ENCODE measurements at regions not wholly inside any gene's neighbourhood (a gene's known extent, or its start where the extent isn't known, plus 50 kb on each side); places are given as distances from the start of the nearest gene placed in this dataset.

- Histone ChIP-seq H3K4me1 (ENCODE audit: insufficient read depth, low read length, poor library complexity, severe bottlenecking) (no peaks in the 10 kb centered on the region), H3K4me3 (ENCODE audit: low read length, poor library complexity, severe bottlenecking) (no peak overlapping the region), H2AFZ (ENCODE audit: low read length) (no peak overlapping the region), H4K20me1 (ENCODE audit: insufficient read depth, low read length, poor library complexity, severe bottlenecking) (no peaks in the 10 kb centered on the region), H3K9me3 (ENCODE audit: insufficient read depth, low read depth, low read length) (no peaks in the 10 kb centered on the region), H3K79me2 (ENCODE audit: insufficient read depth, low read length) (no peaks in the 10 kb centered on the region), H3K9me2 (replicated peaks; ENCODE audit: low read depth, low read length) (no peaks in the 10 kb centered on the region), H3K4me2 (ENCODE audit: low read depth, low read length, poor library complexity, severe bottlenecking) (no peak overlapping the region), H3K9ac (ENCODE audit: low read depth, low read length, poor library complexity, severe bottlenecking) (no peak overlapping the region), H3K27me3 (ENCODE audit: insufficient read depth, low read length, poor library complexity, severe bottlenecking) (no peaks in the 10 kb centered on the region), H3F3A (ENCODE audit: low read depth) (no peaks in the 10 kb centered on the region), H3K36me3 (ENCODE audit: insufficient read depth, low read length) (no peaks in the 10 kb centered on the region)
- TF ChIP-seq EZH2phosphoT487 (IDR thresholded peaks at IDR 0.05; ENCODE audit: borderline replicate concordance), result no peak
- no peak for TF ChIP-seq CTCF (conservative IDR thresholded peaks at IDR 0.05; ENCODE audit: low read length)
Measured at GRCh38 chr19:13613447-13613846, 107.2 kb upstream of the CACNA1A start.

GRCh38 chr19:13611596-13611995 lies 105.3 kb upstream of the CACNA1A start:
- H3K4me3 ChIP-seq (ENCODE audit: low read length, poor library complexity, severe bottlenecking), result no peak overlapping the region
- no peak overlapping the region for H3K4me2 ChIP-seq (ENCODE audit: low read depth, low read length, poor library complexity, severe bottlenecking)
- H3K4me1 ChIP-seq (ENCODE audit: insufficient read depth, low read length, poor library complexity, severe bottlenecking), result no peaks in the 10 kb centered on the region
- H3K79me2 ChIP-seq (ENCODE audit: insufficient read depth, low read length), result no peaks in the 10 kb centered on the region
- no peaks in the 10 kb centered on the region for H3K27me3 ChIP-seq (ENCODE audit: insufficient read depth, low read length, poor library complexity, severe bottlenecking)
- no peaks in the 10 kb centered on the region for H3K36me3 ChIP-seq (ENCODE audit: insufficient read depth, low read length)
- no peaks in the 10 kb centered on the region for H3F3A ChIP-seq (ENCODE audit: low read depth)
- no peak for TF ChIP-seq EZH2phosphoT487 (IDR thresholded peaks at IDR 0.05; ENCODE audit: borderline replicate concordance)
- no peak for TF ChIP-seq CTCF (conservative IDR thresholded peaks at IDR 0.05; ENCODE audit: low read length)
- no peaks in the 10 kb centered on the region for H3K9me3 ChIP-seq (ENCODE audit: insufficient read depth, low read depth, low read length)
- H2AFZ ChIP-seq (ENCODE audit: low read length), result no peak overlapping the region; the same call in 1 of the 2 replicates
- H3K9ac ChIP-seq (ENCODE audit: low read depth, low read length, poor library complexity, severe bottlenecking), result no peak overlapping the region
- no peaks in the 10 kb centered on the region for H3K9me2 ChIP-seq (replicated peaks; ENCODE audit: low read depth, low read length)
- no peaks in the 10 kb centered on the region for H4K20me1 ChIP-seq (ENCODE audit: insufficient read depth, low read length, poor library complexity, severe bottlenecking)

DNA sequence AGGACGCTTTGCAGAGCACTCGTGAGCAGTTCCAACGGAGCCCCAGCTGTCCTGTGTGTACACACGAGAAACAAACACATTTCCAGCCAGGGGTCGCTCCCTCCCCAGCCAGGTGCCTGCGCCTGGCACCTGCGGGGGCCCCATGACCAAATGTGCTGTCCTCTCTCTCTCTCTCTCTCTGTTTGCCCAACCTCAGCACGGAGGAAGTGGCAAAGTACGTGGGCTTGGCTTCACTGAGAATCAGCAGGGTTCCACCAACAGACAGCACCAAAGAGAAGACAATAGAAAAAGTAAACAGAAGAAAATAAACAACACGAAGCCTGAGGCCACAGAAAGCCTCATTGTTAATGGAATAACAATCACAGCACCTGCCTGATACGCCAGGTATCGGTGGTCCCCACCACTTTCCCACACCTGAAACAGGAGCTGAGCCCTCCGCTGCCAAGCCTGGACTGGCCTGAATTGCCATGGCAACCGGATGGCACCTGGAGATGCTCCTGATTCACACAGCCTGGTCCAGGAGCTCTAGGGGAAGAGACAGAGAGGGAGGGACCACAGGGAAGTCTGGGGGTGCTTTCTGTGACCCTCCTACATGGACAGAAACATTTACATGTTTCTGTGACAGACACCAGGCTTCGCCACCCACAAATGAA lies 103.9 kb upstream of the CACNA1A start:
- Histone ChIP-seq H4K20me1 (ENCODE audit: insufficient read depth, low read length, poor library complexity, severe bottlenecking) (no peaks in the 10 kb centered on the region), H3K4me2 (ENCODE audit: low read depth, low read length, poor library complexity, severe bottlenecking) (no peak overlapping the region), H3K4me3 (ENCODE audit: low read length, poor library complexity, severe bottlenecking) (no peak overlapping the region), H3K9me3 (ENCODE audit: insufficient read depth, low read depth, low read length) (no peaks in the 10 kb centered on the region), H3K4me1 (ENCODE audit: insufficient read depth, low read length, poor library complexity, severe bottlenecking) (no peaks in the 10 kb centered on the region), H3K36me3 (ENCODE audit: insufficient read depth, low read length) (no peaks in the 10 kb centered on the region), H3K27me3 (ENCODE audit: insufficient read depth, low read length, poor library complexity, severe bottlenecking) (no peaks in the 10 kb centered on the region), H3K9ac (ENCODE audit: low read depth, low read length, poor library complexity, severe bottlenecking) (no peak overlapping the region), H3K79me2 (ENCODE audit: insufficient read depth, low read length) (no peaks in the 10 kb centered on the region), H3F3A (ENCODE audit: low read depth) (no peaks in the 10 kb centered on the region), H3K9me2 (replicated peaks; ENCODE audit: low read depth, low read length) (no peaks in the 10 kb centered on the region), H2AFZ (ENCODE audit: low read length) (no peak overlapping the region)
- no peak for TF ChIP-seq CTCF (conservative IDR thresholded peaks at IDR 0.05; ENCODE audit: low read length)
- no peak for TF ChIP-seq EZH2phosphoT487 (IDR thresholded peaks at IDR 0.05; ENCODE audit: borderline replicate concordance)
